Fibroblast of the aortic adventitia (primary cell): ENCODE measurements at regions not wholly inside any gene's neighbourhood (a gene's known extent, or its start where the extent isn't known, plus 50 kb on each side); places are given as distances from the start of the nearest gene placed in this dataset.

Experiments
- DNase-seq: peaks from one replicate; pipeline ENCODE4 v3.0.0-alpha.2; 2010; ENCODE audit warnings: low read depth
- H3K4me3 ChIP-seq: 2 replicates; pipeline ENCODE4 v1.5.1; 2011; ENCODE audit warnings: low read depth, mild to moderate bottlenecking, control low read depth, low read length, moderate library complexity
- TF ChIP-seq, protein P1 (sequence below): IDR thresholded peaks from 2 replicates; pipeline ENCODE4 v1.5.1; 2011; ENCODE audit warnings: mild to moderate bottlenecking, low read length, control low read depth, inconsistent platforms; ENCODE audit not compliant: insufficient read depth

DNA sequence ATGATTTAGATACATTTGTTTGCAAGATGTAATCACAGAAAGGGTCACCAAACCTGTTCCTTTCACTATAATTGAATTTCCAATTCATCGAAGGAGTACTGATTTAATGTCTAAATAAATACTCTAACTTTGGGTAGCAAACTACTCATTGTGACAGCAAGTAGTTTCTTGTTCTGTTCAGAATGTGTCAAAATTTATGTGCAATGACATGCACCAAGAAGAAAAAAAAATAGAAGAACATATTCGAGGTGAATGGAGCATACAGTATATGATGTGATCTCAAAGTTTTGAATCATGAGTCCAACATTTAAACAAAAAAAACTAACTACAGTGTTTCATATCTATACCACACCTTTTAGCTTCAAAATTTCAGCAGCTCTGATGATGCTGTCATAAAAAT lies 583.6 kb upstream of the MMS22L start:
- TF ChIP-seq, protein P1, sequence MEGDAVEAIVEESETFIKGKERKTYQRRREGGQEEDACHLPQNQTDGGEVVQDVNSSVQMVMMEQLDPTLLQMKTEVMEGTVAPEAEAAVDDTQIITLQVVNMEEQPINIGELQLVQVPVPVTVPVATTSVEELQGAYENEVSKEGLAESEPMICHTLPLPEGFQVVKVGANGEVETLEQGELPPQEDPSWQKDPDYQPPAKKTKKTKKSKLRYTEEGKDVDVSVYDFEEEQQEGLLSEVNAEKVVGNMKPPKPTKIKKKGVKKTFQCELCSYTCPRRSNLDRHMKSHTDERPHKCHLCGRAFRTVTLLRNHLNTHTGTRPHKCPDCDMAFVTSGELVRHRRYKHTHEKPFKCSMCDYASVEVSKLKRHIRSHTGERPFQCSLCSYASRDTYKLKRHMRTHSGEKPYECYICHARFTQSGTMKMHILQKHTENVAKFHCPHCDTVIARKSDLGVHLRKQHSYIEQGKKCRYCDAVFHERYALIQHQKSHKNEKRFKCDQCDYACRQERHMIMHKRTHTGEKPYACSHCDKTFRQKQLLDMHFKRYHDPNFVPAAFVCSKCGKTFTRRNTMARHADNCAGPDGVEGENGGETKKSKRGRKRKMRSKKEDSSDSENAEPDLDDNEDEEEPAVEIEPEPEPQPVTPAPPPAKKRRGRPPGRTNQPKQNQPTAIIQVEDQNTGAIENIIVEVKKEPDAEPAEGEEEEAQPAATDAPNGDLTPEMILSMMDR, result no peak
- no peak for DNase-seq
- no peak overlapping the region for H3K4me3 ChIP-seq

DNA sequence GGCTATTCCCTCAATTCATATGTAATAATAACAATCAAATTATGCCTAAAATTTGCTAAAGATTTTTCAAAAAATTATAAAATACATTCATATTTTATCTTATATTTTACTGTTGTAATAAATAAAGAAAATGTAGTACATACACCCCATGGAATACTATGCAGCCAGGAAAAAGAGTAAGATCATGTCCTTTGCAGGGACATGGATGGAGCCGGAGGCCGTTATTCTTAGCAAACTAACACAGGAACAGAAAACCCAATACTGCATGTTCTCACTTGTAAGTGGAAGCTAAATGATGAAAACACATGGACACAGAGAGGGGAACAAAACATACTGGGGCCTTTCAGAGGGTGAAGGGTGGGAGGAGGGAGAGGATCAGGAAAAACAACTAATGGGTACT lies 584.2 kb upstream of the MMS22L start:
- DNase-seq, result no peak
- TF ChIP-seq, protein P1, result no peak
- H3K4me3 ChIP-seq, result no peak overlapping the region

DNA sequence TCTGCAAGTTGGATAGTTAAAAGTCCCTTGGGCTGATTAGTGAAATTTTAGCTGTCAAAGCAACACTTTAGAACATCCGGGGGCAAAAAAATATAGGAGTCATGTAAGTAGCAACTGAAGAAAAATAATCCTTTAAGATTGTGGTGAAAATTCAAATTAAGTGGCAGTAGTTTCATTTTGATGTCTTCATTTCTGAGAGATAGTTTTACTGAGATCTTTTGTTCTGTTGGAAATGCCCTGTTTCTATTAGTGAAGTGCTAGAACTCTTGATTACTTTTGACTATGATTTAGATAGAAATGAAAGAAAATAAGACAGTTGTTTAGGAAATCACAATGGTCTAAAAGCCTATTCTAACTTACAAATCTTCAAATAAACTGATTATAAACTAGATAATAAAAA lies 587.3 kb upstream of the MMS22L start:
- H3K4me3 ChIP-seq, result no peak overlapping the region
- DNase-seq, result no peak
- TF ChIP-seq, protein P1, result no peak

DNA sequence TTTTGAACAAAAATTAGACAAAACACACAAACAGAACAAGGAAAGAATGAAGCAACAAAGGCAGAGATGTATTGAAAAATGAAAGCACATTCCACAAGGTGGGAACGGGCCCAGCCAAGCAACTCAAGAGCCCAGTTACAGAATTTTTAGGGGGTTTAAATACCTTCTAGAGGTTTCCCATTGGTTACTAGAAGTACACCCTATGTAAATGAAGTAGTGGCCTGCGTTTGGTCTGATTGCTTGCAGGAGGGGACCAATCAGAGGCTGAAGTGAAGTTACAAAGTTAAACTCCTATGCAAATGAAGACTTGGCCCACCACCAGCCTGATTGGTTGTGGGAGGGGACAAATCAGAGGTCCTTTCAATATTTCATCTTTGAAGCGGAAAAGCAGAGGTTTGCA lies 593.7 kb upstream of the MMS22L start:
- DNase-seq, result no peak
- TF ChIP-seq, protein P1, result no peak
- no peak overlapping the region for H3K4me3 ChIP-seq

DNA sequence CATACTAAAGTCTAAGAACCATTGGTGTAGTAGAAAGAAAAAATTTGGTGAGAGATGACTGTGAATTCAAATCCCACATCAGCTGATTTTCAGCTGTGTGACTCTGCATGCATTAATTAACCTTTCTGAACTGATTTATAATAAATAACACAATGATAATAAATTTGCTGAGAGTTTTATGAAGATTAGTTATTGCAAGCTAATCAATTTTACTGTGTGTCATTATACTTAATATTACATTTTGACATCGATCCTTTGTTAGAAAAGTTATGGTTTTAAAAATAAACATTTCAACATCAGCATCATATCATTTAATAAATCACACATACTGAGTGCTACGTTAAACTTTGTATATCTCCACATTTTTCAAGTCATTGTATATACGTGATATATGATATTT lies 599.7 kb upstream of the MMS22L start:
- DNase-seq, result no peak
- no peak overlapping the region for H3K4me3 ChIP-seq
- TF ChIP-seq, protein P1, result no peak

DNA sequence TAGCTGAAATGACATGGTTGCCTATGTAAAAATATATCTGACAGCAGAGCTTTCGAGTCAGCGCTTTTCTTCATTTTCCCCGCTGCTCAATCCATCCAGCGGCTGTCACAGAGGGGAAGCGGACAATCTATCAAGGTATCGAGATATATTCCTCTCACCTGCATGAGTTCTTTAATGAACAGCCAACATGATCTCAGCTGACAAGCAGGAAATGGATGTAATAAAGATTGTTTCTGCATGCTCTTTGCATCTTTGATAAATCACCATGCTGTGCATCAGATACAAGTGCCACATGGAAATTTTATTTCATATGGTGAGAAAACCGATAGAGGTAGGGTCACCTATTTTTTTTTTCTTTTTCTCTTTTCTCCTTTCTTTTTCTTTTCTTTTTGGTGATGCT lies 602.3 kb upstream of the MMS22L start:
- DNase-seq, result no peak
- H3K4me3 ChIP-seq, result no peak overlapping the region
- TF ChIP-seq, protein P1, result no peak

DNA sequence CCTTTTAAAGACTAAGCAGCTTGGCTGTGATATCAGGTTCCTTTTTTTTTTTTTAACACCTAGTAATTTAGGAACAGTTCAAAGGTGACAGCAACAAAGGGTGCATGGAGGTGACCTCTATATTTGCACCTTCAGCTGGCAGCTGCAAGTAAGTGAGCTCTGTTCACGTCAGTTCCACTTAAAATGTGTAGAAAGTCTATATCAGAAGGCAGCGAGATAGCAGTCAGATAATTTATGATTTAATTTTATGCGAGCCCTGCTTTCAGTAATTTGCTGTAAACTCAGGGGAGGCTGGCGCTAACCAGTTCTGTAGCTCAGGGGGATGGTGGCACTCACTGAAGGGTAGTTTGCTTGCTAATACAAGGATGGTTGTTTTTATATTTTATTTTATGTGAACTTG lies 602.8 kb upstream of the MMS22L start:
- no peak for DNase-seq
- no peak overlapping the region for H3K4me3 ChIP-seq
- TF ChIP-seq, protein P1, result no peak
